ENCODE measurements at regions not wholly inside any gene's neighbourhood (a gene's known extent, or its start where the extent isn't known, plus 50 kb on each side); places are given as distances from the start of the nearest gene placed in this dataset.

GRCh38 chr6:93621442-93621841, 202.1 kb upstream of the EPHA7 start:
- TF ChIP-seq SP1 (IDR thresholded peaks at IDR 0.05), result no peak
- TF ChIP-seq FOXK2 (IDR thresholded peaks at IDR 0.05), result no peak
- no peak for TF ChIP-seq NFRKB (IDR thresholded peaks at IDR 0.05)
- TF ChIP-seq ZNF384 (IDR thresholded peaks at IDR 0.05), result no peak
- TF ChIP-seq LEF1 (IDR thresholded peaks at IDR 0.05; ENCODE audit: borderline replicate concordance), result no peak
- TF ChIP-seq BHLHE40 (IDR thresholded peaks at IDR 0.05; ENCODE audit: borderline replicate concordance), result no peak
